Stimulated activated CD8-positive, alpha-beta memory T cell treated with anti-CD3 and anti-CD28 coated beads, Interleukin-7, amount 100 ng/mL, for 48 hours (primary cell): ENCODE measurements at regions not wholly inside any gene's neighbourhood (a gene's known extent, or its start where the extent isn't known, plus 50 kb on each side); places are given as distances from the start of the nearest gene placed in this dataset.
"Not testable (repeated sequence)": the region's sequence is repeated elsewhere in the genome, so short reads cannot be mapped to it uniquely, and the experiment has no call there.

Source experiments
- DNase-seq, 2 donors: peaks; one replicate each; pipeline ENCODE4 v3.0.0-alpha.2; 2020; ENCODE audit warnings: low read depth in 1 of 2; ENCODE audit errors: extremely low read depth in 1 of 2

DNA sequence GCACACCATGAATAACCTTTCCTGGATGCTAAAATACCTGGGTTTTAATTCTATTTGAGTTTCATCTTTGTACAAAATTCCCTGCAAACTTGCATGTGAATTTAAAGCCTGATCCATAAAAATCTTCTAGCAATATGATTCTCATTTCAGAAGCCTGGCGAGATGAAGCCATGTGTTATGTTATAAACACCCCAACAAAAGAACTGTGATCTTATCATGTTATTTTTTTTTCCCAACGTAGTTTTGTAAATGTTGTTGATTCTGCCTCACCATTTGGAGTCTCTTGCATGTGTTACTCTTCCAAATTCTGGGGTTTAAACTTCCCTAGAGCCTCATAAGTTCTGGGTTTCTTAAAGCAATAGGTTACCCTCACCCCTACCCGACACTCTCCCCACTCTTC is 428.1 kb upstream of the DPH6 start:
- DNase-seq: no peak

- DNase-seq: no peak
Observed at GRCh38 chr15:35975941-35976340, 430.0 kb upstream of the DPH6 start.

DNA sequence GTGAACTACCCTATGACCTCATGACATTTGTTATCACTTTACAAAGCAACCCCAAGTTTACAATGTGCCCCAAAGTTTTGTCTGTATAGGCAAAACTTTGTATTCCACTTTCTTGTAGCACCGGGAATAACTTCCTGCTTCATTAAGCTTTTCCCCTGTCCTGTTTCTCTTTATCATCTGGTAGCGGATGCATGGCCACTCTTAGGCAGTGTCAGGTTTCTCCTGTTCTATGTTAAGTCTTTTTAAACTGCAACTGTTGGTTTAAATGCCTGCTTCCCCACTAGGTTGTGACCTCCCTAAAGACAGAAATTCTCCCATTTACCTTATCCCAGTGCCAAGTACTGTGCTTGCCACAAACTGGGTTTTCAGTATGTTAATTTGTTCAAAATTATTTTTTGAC is 433.6 kb upstream of the DPH6 start:
- DNase-seq: no peak

GRCh38 chr15:35980719-35981118 is 434.8 kb upstream of the DPH6 start:
- DNase-seq: no peak

DNA sequence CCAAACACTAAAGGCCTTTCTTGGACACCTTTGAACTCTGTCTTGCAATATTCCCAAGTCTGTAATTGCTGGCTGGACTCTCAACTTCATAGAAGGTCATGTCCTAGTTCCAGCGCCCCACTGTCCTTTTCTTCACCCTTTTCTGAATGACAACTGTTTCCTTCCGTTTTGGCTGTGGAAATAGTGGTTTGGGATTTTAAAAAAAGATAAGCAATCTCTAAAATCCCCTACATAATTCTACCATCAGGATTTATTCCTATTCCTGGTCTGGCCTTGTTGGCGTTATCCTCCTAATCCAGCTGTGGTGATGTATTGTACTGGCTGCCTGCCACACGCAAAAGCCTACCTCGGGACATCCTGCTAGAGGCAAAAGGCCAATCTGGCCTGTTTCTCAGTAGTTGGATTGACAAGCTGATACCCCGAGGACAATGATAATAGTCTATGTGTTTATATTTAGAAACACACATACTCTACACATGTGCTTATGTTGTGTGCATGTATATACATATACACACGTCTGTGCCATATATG is 440.3 kb upstream of the DPH6 start:
- no peak for DNase-seq

- DNase-seq: no peak
Observed at GRCh38 chr15:35987056-35987455, 441.1 kb upstream of the DPH6 start.

GRCh38 chr15:35991386-35991785 is 445.4 kb upstream of the DPH6 start:
- no peak for DNase-seq

- DNase-seq: no peak
Observed at GRCh38 chr15:35992791-35993190, 446.8 kb upstream of the DPH6 start.

GRCh38 chr15:35993196-35993595 is 447.2 kb upstream of the DPH6 start:
- no peak for DNase-seq

DNA sequence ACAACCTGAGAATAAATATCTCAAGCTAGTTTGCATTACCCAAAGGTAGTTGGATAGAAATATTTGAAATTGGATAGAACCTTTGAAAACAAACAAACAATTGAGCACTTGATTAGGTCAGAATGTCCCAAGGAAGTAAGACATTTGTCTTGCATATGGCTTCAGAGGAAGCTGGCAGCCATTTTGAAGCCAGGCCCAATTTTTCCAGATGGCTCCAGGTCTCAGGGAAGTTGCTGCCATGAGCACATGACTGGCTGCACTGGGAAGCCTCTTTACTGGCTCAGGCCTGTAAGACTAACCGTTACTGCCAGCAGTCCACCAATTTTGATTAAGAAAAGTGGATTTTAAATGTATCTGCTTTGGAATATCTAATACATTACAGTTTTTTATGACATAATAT is 448.9 kb upstream of the DPH6 start:
- no peak for DNase-seq

DNA sequence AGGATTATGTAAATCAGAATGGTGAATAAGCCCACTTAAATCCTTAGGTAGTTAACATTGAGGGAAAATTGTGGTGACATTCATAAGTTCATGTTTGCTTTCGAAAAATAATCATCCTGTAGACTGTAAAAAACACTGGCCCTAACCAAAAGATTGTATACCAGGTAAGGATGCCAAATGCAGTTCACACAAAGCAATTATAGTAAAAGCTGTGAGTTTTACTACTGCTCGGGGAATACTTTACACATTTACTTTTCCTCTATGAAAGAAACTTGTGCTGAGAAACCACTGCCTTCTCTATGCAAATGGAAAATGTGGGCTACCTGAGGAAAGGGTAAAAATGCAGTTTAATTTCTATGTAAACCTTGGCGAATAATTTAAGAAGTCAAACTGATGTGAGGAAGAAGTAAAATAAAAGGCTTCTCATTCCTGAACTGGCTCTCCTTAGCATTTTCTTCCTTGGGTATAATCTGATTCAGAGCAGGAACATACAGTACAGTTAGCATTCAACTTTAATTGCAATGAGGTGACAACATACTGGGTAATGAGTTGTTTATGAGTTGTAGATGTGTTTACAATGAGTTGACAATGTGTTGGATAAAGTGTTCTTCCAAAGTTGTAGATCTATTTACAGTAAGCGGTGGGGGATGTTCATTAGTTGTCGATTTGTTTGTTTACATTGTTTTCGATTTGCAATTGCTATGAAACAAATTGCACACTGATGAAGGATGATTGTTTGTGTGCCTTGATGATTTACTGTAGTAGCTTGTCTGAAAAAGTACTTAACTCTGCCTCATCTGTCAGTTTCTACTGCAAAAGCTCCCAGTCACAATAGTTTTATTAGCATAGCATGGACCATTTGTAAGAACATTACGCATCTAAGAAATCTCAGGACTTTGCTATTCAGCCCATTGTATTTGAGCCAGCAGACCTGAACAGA is 453.0 kb upstream of the DPH6 start:
- no peak for DNase-seq

DNA sequence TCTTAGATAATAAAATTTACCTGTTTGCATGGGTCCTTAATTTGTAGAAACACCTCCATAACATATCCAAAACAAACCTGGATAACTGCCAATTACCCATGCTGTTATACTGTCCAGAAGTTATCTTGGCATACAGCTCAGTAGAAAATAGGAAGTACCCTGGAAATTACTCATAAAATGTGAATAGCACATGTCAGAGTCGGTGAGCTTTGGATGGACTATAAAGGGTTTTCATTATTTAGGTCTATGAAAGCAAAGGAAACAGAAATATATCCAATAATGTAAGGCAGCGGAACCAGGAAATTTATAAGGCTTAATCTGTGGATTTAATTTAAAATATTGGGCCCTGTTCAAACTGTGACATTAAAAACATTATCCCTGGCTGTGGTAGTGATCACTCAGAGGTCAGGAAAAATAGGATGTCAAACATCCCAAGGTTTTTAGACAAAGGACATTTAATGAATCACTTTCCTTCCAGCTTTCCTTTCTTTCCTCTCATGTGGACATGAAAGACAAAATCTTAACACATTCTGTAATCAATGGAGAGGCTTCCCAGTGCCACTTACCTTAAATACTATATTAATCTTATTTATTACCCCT is 459.0 kb upstream of the DPH6 start:
- DNase-seq: no peak

DNA sequence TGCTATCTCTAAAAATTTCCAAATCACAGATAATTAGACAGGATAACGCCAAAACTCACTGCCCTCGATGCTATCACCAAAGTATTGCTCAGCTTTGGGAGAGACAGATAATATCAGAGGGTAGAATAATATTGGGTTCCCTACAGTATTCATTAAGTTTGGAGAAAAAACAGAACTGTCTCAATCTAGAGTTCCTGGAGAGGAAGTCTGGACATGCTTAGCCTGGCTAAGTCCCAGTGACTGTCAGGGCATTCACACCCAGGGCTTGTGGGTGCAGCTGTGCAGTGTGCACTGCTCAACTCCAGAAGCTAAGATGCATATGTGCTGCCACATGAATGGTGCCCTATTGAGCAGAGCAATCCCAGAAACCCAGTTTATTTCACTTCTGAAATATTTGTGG is 459.6 kb upstream of the DPH6 start:
- DNase-seq: no peak

GRCh38 chr15:36007699-36008098 is 461.7 kb upstream of the DPH6 start:
- no peak for DNase-seq

DNA sequence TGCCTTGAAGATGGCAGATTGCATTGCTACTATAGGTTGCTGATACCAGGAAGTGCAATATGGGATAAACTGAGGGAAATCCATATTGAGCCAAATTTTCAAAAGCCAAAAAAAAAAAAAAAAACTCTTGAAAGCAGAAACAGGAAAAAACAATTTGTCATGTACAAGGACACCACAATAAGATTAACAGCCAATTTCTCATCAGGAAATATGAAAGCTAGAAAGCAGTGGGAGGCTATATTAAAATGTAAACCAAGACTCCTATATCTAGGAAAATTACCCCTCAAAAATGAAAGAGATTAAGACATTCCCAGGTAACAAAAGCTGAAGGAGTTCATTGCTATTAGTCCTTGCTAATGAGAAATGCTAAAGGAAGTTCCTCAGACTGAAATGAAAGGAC is 462.8 kb upstream of the DPH6 start:
- DNase-seq: no peak

- no peak for DNase-seq
Observed at GRCh38 chr15:36024031-36024688, 478.2 kb upstream of the DPH6 start.

DNA sequence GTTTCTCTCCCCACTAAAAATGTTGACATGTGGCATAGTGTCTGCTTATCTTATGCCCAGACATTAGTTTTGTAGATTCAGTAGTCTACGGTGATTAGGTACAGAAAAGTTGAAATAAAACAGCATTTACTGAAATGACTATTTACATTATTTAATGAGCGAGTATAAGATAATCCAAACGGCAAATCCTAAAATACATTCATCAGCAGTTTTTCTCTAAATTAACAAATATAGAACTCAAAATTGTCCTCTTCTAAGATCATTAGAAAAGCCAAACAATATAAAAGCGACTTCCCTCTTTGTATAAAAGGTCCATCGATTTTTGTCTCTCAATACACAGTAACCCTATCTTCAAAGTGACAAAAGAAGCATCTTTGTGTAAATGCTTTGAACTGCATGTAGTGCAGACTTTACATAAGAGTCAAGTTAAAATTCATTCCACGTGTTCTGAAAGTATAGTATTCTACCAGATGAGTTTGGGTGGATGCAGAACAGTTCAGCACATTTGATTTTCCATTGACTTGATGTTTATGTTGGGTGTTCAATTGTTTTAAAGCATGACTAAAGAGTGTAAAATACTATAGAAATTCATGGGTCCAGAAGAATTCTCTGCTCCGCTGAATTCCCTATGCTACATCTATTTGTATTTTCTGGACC is 480.8 kb upstream of the DPH6 start:
- no peak for DNase-seq

GRCh38 chr15:36029606-36030210 is 483.7 kb upstream of the DPH6 start:
- no peak for DNase-seq

- no peak for DNase-seq
Observed at GRCh38 chr15:36039996-36040572, 494.1 kb upstream of the DPH6 start.

- not testable (repeated sequence) for DNase-seq
Observed at GRCh38 chr15:36047018-36047716, 501.2 kb upstream of the DPH6 start.
